ENCODE measurements at regions not wholly inside any gene's neighbourhood (a gene's known extent, or its start where the extent isn't known, plus 50 kb on each side); places are given as distances from the start of the nearest gene placed in this dataset.

- Mint-ChIP-seq H3K9me3 (no peaks in the 10 kb centered on the region), H3K4me1 (peaks cover 3 to 4% of the 10 kb centered on the region in 2 experiments; a peak in 3 of 4 replicates), H3K27me3 (ENCODE audit: low read depth) (no peaks in the 10 kb centered on the region), H3K36me3 (ENCODE audit: insufficient read depth in 1 of 3, low read depth in 3 of 3) (no peaks in the 10 kb centered on the region; a peak in 1 of 7 replicates), H3K4me3 (no peak overlapping the region), H3K27ac (no peak overlapping the region)
- H2BK15ac ChIP-seq (ENCODE audit: low read depth, low read length): no peak overlapping the region
- no peak overlapping the region for H3K18ac ChIP-seq (ENCODE audit: insufficient read length, low read depth, low read length)
- H3K23me2 ChIP-seq (ENCODE audit: insufficient read length, low read depth, low read length, poor library complexity, severe bottlenecking): no peaks in the 10 kb centered on the region
- H3K27me3 ChIP-seq (ENCODE audit: insufficient read depth, low read length): no peaks in the 10 kb centered on the region
- no peaks in the 10 kb centered on the region for H3K79me2 ChIP-seq (ENCODE audit: insufficient read depth, low read length)
- no peak for DNase-seq
- H2BK5ac ChIP-seq (ENCODE audit: insufficient read length, low read length): no peak overlapping the region
- H4K8ac ChIP-seq (replicated peaks; ENCODE audit: insufficient read length, low read depth, low read length): no peak overlapping the region
- no CpG with 5 or more reads among the region's 3 CpGs for WGBS (ENCODE audit: extremely low coverage, insufficient read length, low lambda C conversion rate)
- no peak overlapping the region for H3K9ac ChIP-seq (ENCODE audit: extremely low read depth, insufficient read length, low read length)
- H3K27ac ChIP-seq (ENCODE audit: insufficient read length, low read depth, low read length): no peak overlapping the region
- no peak overlapping the region for H3T11ph ChIP-seq (ENCODE audit: low read length)
- H4K91ac ChIP-seq (ENCODE audit: insufficient read length, low read depth, low read length): no peak overlapping the region
- no peak overlapping the region for H4K5ac ChIP-seq (ENCODE audit: insufficient read length, low read depth, low read length)
- H2BK120ac ChIP-seq (ENCODE audit: low read depth, low read length, poor library complexity, severe bottlenecking): no peak overlapping the region
- H3K4ac ChIP-seq (ENCODE audit: low read depth, low read length): no peak overlapping the region
- no peaks in the 10 kb centered on the region for H4K20me1 ChIP-seq (ENCODE audit: control insufficient read depth, insufficient read depth, insufficient read length)
- H2BK20ac ChIP-seq (ENCODE audit: low read depth, low read length, poor library complexity, severe bottlenecking): no peak overlapping the region
- no peak overlapping the region for H2BK12ac ChIP-seq (ENCODE audit: insufficient read length, low read depth, low read length)
- no peak for TF ChIP-seq CTCF (conservative IDR thresholded peaks at IDR 0.05)
- no peak overlapping the region for H3K23ac ChIP-seq (ENCODE audit: insufficient read length, low read depth, low read length)
- no peaks in the 10 kb centered on the region; the same call in 1 of the 2 replicates for H3K4me1 ChIP-seq (ENCODE audit: insufficient read depth, low read length)
- H3K4me2 ChIP-seq (ENCODE audit: insufficient read depth, insufficient read length, low read length): no peak overlapping the region
- H3K9me3 ChIP-seq (ENCODE audit: control insufficient read depth, low read depth, low read length): no peaks in the 10 kb centered on the region
- no peak overlapping the region for H2AFZ ChIP-seq (ENCODE audit: low read length)
- no peak overlapping the region for H2AK5ac ChIP-seq (ENCODE audit: insufficient read length, low read length)
- no peak overlapping the region for H3K56ac ChIP-seq (ENCODE audit: insufficient read length, low read depth, low read length)
- H3K14ac ChIP-seq (ENCODE audit: insufficient read depth, low read length): no peak overlapping the region
- no peaks in the 10 kb centered on the region for H3K79me1 ChIP-seq (ENCODE audit: insufficient read depth, low read depth, low read length, poor library complexity, severe bottlenecking)
Measured at GRCh38 chr5:28495876-28496275, 1457.5 kb upstream of the CDH9 start.

Data from H9 (cell line).